Lower leg skin (tissue), 4 donors: ENCODE measurements at regions not wholly inside any gene's neighbourhood (a gene's known extent, or its start where the extent isn't known, plus 50 kb on each side); places are given as distances from the start of the nearest gene placed in this dataset.

Experiments
- DNase-seq, 2 donors: peaks; one replicate each; pipeline ENCODE4 v3.0.0-alpha.2; 2019; ENCODE audit warnings: low spot score in 2 of 2
- H3K4me3 ChIP-seq: fragments of 200-600 bp; sonication (generic); 2 replicates; pipeline ENCODE4 v1.5.1; 2017; ENCODE audit warnings: mild to moderate bottlenecking, low read depth; ENCODE audit not compliant: poor library complexity, severe bottlenecking
- POLR2A ChIP-seq, 2 donors: fragments of 450-650 bp; IDR thresholded peaks; one replicate each; pipeline ENCODE4 v1.6.1; 2016 to 2017; ENCODE audit warnings: antibody characterized with exemption in 2 of 2, mild to moderate bottlenecking in 1 of 2, moderate library complexity in 1 of 2
- WGBS, 2 donors: methylation state at CpG; one replicate each; pipeline ENCODE4 v1.1.5; 2018; 5-methylcytosine and 5-hydroxymethylcytosine counted together
- intact Hi-C: fragments of 100-400 bp; cut with DNase I; formaldehyde crosslinking; loops from one replicate; pipeline ENCODE4 v1.15.0; 2023; ENCODE audit warnings: low total_unique reads
- TF ChIP-seq, protein P1 (sequence below), 3 donors: fragments of 450-650 bp; IDR thresholded peaks; one replicate each; pipeline ENCODE4 v1.5.1; 2016; ENCODE audit warnings: antibody characterized with exemption in 3 of 3, mild to moderate bottlenecking in 3 of 3, moderate library complexity in 2 of 3

DNA sequence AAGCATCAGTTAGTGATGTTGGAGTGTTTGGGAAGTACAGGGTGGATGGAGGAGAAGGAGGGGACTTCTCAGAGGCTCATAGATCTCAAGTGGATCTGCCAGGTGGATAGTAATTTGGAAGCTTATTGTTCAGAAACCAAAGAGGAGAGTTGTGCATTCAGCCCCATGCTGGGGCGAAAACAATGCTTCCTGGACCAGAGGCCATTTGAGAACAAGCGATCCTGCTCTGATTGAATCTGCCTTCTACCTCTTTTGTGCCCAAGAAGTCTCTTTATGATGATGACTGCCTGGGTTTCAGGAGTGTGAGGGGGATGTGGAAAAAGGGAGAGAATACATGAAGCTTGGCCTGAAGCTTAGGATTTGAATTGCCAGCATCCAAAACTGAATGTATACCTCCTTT is 110.8 kb upstream of the SRRM4 start:
- no peak for DNase-seq
- TF ChIP-seq, protein P1, sequence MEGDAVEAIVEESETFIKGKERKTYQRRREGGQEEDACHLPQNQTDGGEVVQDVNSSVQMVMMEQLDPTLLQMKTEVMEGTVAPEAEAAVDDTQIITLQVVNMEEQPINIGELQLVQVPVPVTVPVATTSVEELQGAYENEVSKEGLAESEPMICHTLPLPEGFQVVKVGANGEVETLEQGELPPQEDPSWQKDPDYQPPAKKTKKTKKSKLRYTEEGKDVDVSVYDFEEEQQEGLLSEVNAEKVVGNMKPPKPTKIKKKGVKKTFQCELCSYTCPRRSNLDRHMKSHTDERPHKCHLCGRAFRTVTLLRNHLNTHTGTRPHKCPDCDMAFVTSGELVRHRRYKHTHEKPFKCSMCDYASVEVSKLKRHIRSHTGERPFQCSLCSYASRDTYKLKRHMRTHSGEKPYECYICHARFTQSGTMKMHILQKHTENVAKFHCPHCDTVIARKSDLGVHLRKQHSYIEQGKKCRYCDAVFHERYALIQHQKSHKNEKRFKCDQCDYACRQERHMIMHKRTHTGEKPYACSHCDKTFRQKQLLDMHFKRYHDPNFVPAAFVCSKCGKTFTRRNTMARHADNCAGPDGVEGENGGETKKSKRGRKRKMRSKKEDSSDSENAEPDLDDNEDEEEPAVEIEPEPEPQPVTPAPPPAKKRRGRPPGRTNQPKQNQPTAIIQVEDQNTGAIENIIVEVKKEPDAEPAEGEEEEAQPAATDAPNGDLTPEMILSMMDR (IDR thresholded peaks at IDR 0.05) = no peak
- no peak for TF ChIP-seq POLR2A (IDR thresholded peaks at IDR 0.05)
- intact Hi-C loops = no loop called here
- no peak overlapping the region for H3K4me3 ChIP-seq
- WGBS, 2 donors = 70 to 71% methylated on average over 2 of the region's 2 CpGs

DNA sequence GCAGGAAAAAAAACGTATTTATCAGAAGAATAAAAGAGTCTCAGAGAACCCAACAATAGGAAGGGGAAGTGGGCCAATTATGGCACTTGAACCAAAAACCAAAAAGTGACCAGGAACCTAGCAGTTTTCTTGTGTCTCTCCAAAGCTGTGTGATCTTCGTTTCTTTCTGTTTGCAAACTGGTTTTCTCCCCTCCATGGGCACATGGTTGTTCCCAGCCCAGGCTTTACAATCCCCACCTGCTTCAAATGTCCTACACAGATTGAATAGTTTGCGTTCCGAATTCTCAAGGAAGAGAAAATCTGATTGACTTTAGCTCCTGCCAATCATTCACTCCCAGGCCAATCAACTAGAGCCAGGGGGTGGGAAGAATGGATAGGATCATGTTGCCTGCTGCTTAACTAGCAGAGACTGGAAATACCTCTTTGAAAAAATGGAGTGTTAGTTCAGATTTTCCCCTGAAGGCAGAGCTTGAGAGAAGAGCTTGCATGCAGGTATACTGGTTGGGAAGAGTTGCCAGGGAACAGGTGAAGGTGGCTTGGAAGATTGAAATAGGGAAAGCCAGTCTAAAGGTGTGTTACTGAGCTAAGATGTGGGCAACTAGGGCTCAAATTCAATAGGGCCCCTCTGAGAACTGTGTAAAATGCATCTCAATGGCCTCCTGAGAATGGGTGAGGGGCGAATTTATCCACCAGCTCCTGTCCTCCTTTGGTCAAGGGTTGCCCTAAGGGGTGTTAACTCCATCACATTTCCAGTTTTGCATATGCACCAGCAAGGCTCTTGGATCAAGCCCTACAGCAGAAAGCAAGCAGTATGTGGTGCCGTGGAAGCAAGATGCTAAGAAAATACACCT is 106.4 kb upstream of the SRRM4 start:
- H3K4me3 ChIP-seq = no peak overlapping the region
- no peak for DNase-seq
- TF ChIP-seq POLR2A (IDR thresholded peaks at IDR 0.05) = no peak
- TF ChIP-seq, protein P1 (IDR thresholded peaks at IDR 0.05) = no peak
- intact Hi-C loops = no loop called here
- WGBS, 2 donors = 23 to 25% methylated on average over 6 of the region's 6 CpGs

DNA sequence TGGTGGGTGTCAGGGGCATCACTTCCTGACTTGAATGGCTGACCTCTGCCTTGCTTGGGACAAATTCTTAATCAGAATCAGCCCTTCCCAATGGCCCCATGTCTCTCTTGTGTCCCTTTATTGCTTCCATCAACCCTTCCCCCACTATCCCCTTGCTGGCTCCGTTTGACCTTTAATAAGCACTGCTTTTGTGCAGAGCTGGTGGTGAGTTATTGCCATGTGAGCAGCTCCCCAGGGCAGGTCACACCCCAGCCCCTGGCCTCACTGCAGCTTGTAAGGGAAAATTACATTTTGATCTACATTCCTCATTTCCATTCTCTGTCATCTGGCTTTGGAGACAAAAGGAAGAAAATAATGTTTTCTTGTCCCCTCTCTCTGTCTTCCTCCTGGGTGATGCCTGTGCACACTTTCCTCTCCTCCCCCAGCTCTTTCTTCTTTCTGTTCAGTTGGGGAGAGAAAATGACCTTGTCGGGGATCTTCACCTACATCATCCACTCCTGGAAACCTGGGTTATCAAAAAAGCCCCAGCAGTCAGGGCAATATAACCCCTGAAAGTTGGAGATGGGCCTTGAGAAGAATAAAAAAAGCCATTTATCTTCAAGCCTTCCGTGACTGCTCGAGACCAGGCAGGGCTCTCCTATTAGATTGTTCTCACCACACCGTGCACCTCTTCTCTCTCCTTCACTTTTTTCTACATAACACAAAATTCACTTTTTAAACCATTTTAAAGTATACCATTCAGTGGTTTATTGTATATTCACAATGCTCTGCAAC is 100.4 kb upstream of the SRRM4 start:
- intact Hi-C loops = no loop called here
- DNase-seq = no peak
- H3K4me3 ChIP-seq = no peak overlapping the region
- 24 to 42% methylated on average over 5 of the region's 5 CpGs for WGBS, 2 donors
- no peak for TF ChIP-seq POLR2A (IDR thresholded peaks at IDR 0.05)
- TF ChIP-seq, protein P1 (IDR thresholded peaks at IDR 0.05) = no peak

DNA sequence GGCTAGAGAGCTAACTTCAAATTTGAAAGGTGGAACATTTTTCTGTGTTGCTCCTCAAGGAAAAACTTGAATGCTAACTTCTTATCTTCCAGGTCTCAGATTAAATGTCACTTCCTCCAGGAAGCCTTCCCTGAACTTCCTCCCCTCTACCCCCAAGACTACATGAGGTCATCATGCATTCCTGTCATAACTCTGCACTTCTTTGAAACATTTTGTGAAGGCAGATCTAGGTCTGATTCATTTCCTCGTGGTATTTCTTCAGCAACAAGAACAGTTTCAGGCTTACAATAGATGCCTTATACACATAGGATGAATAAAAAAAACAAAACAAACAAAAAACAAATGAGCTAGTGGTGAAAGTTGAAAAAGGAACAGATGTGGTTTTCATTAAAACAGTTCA is 97.1 kb upstream of the SRRM4 start:
- intact Hi-C loops = no loop called here
- TF ChIP-seq, protein P1 (IDR thresholded peaks at IDR 0.05) = no peak
- no peak overlapping the region for H3K4me3 ChIP-seq
- DNase-seq = no peak
- 19 to 33% methylated on average over 1 of the region's 1 CpG for WGBS, 2 donors

DNA sequence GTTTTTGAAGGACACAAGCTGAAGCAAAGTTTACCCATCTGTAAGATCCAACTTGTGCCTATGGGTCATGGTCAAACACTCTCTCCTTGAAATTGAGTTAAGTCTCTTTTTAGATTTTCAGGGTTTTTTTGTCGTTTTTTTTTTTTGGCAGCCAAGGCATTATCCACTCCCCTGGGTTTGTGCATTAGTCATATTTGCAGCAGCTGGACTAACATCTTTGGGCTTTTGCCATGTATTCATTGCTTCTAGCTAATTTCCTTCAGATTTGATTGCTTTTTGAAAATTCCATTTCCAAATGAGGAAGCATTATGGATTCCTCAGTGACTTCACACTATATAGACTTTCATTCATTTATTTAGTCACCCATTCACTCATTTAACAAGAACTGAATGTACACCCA is 80.3 kb upstream of the SRRM4 start:
- 33 to 35% methylated on average over 1 of the region's 1 CpG for WGBS, 2 donors
- no peak for TF ChIP-seq POLR2A (IDR thresholded peaks at IDR 0.05)
- TF ChIP-seq, protein P1 (IDR thresholded peaks at IDR 0.05) = no peak
- intact Hi-C loops = no loop called here
- H3K4me3 ChIP-seq = no peak overlapping the region
- DNase-seq = no peak
